Stomach (tissue), 8 donors: ENCODE measurements at regions not wholly inside any gene's neighbourhood (a gene's known extent, or its start where the extent isn't known, plus 50 kb on each side); places are given as distances from the start of the nearest gene placed in this dataset.
"Not testable (repeated sequence)": the region's sequence is repeated elsewhere in the genome, so short reads cannot be mapped to it uniquely, and the experiment has no call there.

Experiments
- DNase-seq, 2 donors: peaks; one replicate each; pipeline versions ENCODE4 v3.0.0 to v3.0.0-alpha.2; 2013 to 2019
- H3K27ac ChIP-seq, 5 donors: fragments of 200-600 bp in 4 of 5; sonication (generic) in 4 of 5; one replicate each; pipeline ENCODE4 v1.5.1; 2013 to 2019; ENCODE audit warnings: mild to moderate bottlenecking in 1 of 5, moderate library complexity in 1 of 5
- H3K27me3 ChIP-seq, 3 donors: fragments of 200-600 bp; sonication (generic); one replicate each; pipeline ENCODE4 v1.5.1; 2017 to 2019; ENCODE audit warnings: mixed run types in 1 of 3
- H3K36me3 ChIP-seq, 4 donors: fragments of 200-600 bp; sonication (generic); 1 replicate in 3 of 4; 2 replicates in 1 of 4; pipeline ENCODE4 v1.5.1; 2016 to 2019
- H3K4me1 ChIP-seq, 4 donors: fragments of 200-600 bp; sonication (generic); one replicate each; pipeline ENCODE4 v1.5.1; 2016 to 2019
- H3K4me3 ChIP-seq, 4 donors: fragments of 200-600 bp; sonication (generic) in 3 of 4; one replicate each; pipeline ENCODE4 v1.5.1; 2016 to 2019; ENCODE audit warnings: mild to moderate bottlenecking in 1 of 4
- H3K9me3 ChIP-seq, 4 donors: fragments of 200-600 bp; sonication (generic); one replicate each; pipeline ENCODE4 v1.5.1; 2016 to 2019
- CTCF ChIP-seq, 7 experiments: fragments of 450-650 bp in 4 of 7; fragments of 200-600 bp in 3 of 7; sonication (generic) in 3 of 7; IDR thresholded peaks; one replicate each; pipeline ENCODE4 v1.5.1; 2016 to 2019; ENCODE audit warnings: antibody characterized with exemption in 7 of 7, control low read depth in 2 of 7, mild to moderate bottlenecking in 1 of 7
- EP300 ChIP-seq: sonication (generic); formaldehyde crosslinking; IDR thresholded peaks from one replicate; pipeline ENCODE4 v1.6.1; 2017; ENCODE audit warnings: antibody characterized with exemption
- POLR2A ChIP-seq, 4 donors: fragments of 450-650 bp; IDR thresholded peaks; one replicate each; pipeline ENCODE4 v1.6.1; 2016; ENCODE audit warnings: antibody characterized with exemption in 4 of 4, control low read depth in 2 of 4, mild to moderate bottlenecking in 1 of 4, moderate library complexity in 1 of 4
- POLR2AphosphoS5 ChIP-seq, 3 donors: sonication (generic); formaldehyde crosslinking; IDR thresholded peaks; one replicate each; pipeline ENCODE4 v1.6.1; 2016; ENCODE audit warnings: antibody characterized with exemption in 3 of 3
- WGBS, 5 donors: extraction: QIAGEN DNeasy Blood & Tissue Kit in 3 of 5; methylation state at CpG; one replicate each; pipeline versions ENCODE4 v1.1.5 to v1.1.7; 2013 to 2018; 5-methylcytosine and 5-hydroxymethylcytosine counted together
- intact Hi-C: fragments of 100-400 bp; cut with DNase I; formaldehyde crosslinking; loops from one replicate; pipeline ENCODE4 v1.15.1; 2023; ENCODE audit warnings: low total_unique reads
- donor health status: healthy with polysubstance abuse.
- donor health status: Bipolar disorder and iron deficiency.
- donor health status: healthy.

GRCh38 chr20:48329676-48330664 lies 497.8 kb downstream of the PREX1 start:
- no peaks in the 10 kb centered on the region for H3K36me3 ChIP-seq
- DNase-seq: peak in 1 of 2 donors; percentile 54

GRCh38 chr20:48329031-48329615 lies 498.7 kb downstream of the PREX1 start:
- Histone ChIP-seq H3K36me3 (no peaks in the 10 kb centered on the region), H3K27ac (no peak overlapping the region), H3K4me1 (peaks cover 0 to 12% (median 0%) of the 10 kb centered on the region in 4 donors), H3K4me3 (no peak overlapping the region), H3K27me3 (peaks cover 0 to 17% (median 0%) of the 10 kb centered on the region in 3 donors), H3K9me3 (no peaks in the 10 kb centered on the region)
- TF ChIP-seq EP300 (no peak), POLR2A (IDR thresholded peaks at IDR 0.05) (no peak), CTCF (IDR thresholded peaks at IDR 0.05) (no peak), POLR2AphosphoS5 (IDR thresholded peaks at IDR 0.05) (no peak)
- WGBS, 5 donors: 50 to 72% (median 61%) methylated on average over 4 of the region's 4 CpGs
- no peak for DNase-seq
- intact Hi-C loops: no loop called here

More at GRCh38 chr20:48329676-48330664, 497.8 kb downstream of the PREX1 start:
- H3K27me3 ChIP-seq: peaks cover 0 to 17% (median 0%) of the 10 kb centered on the region in 3 donors
- no peak overlapping the region for H3K27ac ChIP-seq
- no peak for TF ChIP-seq EP300
- no peak for TF ChIP-seq CTCF (IDR thresholded peaks at IDR 0.05)
- no peak for TF ChIP-seq POLR2A (IDR thresholded peaks at IDR 0.05)
- no peak for TF ChIP-seq POLR2AphosphoS5 (IDR thresholded peaks at IDR 0.05)
- H3K4me1 ChIP-seq: peaks cover 0 to 12% (median 0%) of the 10 kb centered on the region in 4 donors
- WGBS, 5 donors: 68 to 85% (median 74%) methylated on average over 8 of the region's 8 CpGs
- H3K4me3 ChIP-seq: no peak overlapping the region
- H3K9me3 ChIP-seq: no peaks in the 10 kb centered on the region
- intact Hi-C loops: no loop called here

GRCh38 chr20:48327848-48328247 lies 500.0 kb downstream of the PREX1 start:
- whole genome bisulfite sequencing, 5 donors: 85 to 96% (median 87%) methylated on average over 8 of the region's 8 CpGs
- Histone ChIP-seq H3K27me3 (peaks cover 0 to 17% (median 0%) of the 10 kb centered on the region in 3 donors), H3K4me1 (peaks cover 0 to 18% (median 2%) of the 10 kb centered on the region in 4 donors)
- H3K27ac ChIP-seq, DNase-seq, intact Hi-C loops, H3K4me3 ChIP-seq, H3K36me3 ChIP-seq, H3K9me3 ChIP-seq: not testable (repeated sequence)

GRCh38 chr20:48326868-48327267 lies 500.9 kb downstream of the PREX1 start:
- H3K36me3 ChIP-seq: no peaks in the 10 kb centered on the region
- peaks cover 0 to 18% (median 2%) of the 10 kb centered on the region in 4 donors for H3K4me1 ChIP-seq
- intact Hi-C loops: no loop called here
- TF ChIP-seq POLR2A (IDR thresholded peaks at IDR 0.05) (no peak), POLR2AphosphoS5 (IDR thresholded peaks at IDR 0.05) (no peak), EP300 (no peak), CTCF (IDR thresholded peaks at IDR 0.05) (no peak)
- H3K9me3 ChIP-seq: no peaks in the 10 kb centered on the region
- DNase-seq: no peak
- H3K27ac ChIP-seq: no peak overlapping the region
- H3K4me3 ChIP-seq: no peak overlapping the region
- peaks cover 0 to 11% (median 0%) of the 10 kb centered on the region in 3 donors for H3K27me3 ChIP-seq
- WGBS, 5 donors: 62 to 79% (median 70%) methylated on average over 9 to 11 of the region's 11 CpGs
